H1 (cell line): ENCODE measurements at regions not wholly inside any gene's neighbourhood (a gene's known extent, or its start where the extent isn't known, plus 50 kb on each side); places are given as distances from the start of the nearest gene placed in this dataset.

Experiments used
- CTCF ChIA-PET: fragments of 300-600 bp; sonication (Branson Sonifier 250); formaldehyde crosslinking; loops from one replicate; lab custom pipeline; 2021; ENCODE audit not compliant: partially characterized antibody; lab: Charles Lee
- POLR2A ChIA-PET: fragments of 300-600 bp; sonication (Branson Sonifier 250); formaldehyde crosslinking; loops from one replicate; lab custom pipeline; 2021; ENCODE audit warnings: inconsistent platforms; ENCODE audit not compliant: partially characterized antibody; lab: Charles Lee
- DNase-seq, 2 experiments: peaks; one replicate each; pipeline versions ENCODE4 v3.0.0 to v3.0.0-alpha.2; 2010 to 2022; ENCODE audit warnings: low spot score in 2 of 2, low read depth in 1 of 2, mixed read lengths in 1 of 2
- FAIRE-seq: peaks from 2 replicates; lab custom pipeline; 2011; peaks lifted over from hg19 to GRCh38; lab: Jason Lieb, UNC
- H2AFZ ChIP-seq: 2 replicates; pipeline ENCODE4 v1.8.1; 2012; ENCODE audit warnings: low read length, inconsistent platforms
- H2AK5ac ChIP-seq: 2 replicates; pipeline ENCODE4 v1.6.1; 2013; ENCODE audit warnings: low read depth, low read length
- H2BK120ac ChIP-seq: replicated peaks from 2 replicates; pipeline ENCODE3; 2013; ENCODE audit warnings: low read depth, low read length, inconsistent platforms
- H2BK12ac ChIP-seq: 2 replicates; pipeline ENCODE4 v1.6.1; 2013; ENCODE audit warnings: low read depth, low read length
- H2BK15ac ChIP-seq: 2 replicates; pipeline ENCODE4 v1.6.1; 2013; ENCODE audit warnings: low read length
- H2BK20ac ChIP-seq: 2 replicates; pipeline ENCODE4 v1.6.1; 2013; ENCODE audit warnings: low read length
- H2BK5ac ChIP-seq: 2 replicates; pipeline ENCODE4 v1.6.1; 2013; ENCODE audit warnings: low read depth, low read length
- H3K14ac ChIP-seq: 2 replicates; pipeline ENCODE4 v1.6.1; 2013; ENCODE audit warnings: inconsistent platforms; ENCODE audit not compliant: insufficient read length
- H3K18ac ChIP-seq: 2 replicates; pipeline ENCODE4 v1.6.1; 2013; ENCODE audit warnings: low read length; ENCODE audit errors: extremely low read depth
- H3K23ac ChIP-seq: 2 replicates; pipeline ENCODE4 v1.6.1; 2013; ENCODE audit warnings: inconsistent platforms; ENCODE audit not compliant: insufficient read length
- H3K23me2 ChIP-seq: 2 replicates; pipeline ENCODE4 v1.6.1; 2013; ENCODE audit warnings: low read depth, low read length
- H3K27ac ChIP-seq: 2 replicates; pipeline ENCODE4 v1.6.1; 2011; ENCODE audit warnings: low read depth, low read length, inconsistent platforms
- H3K27me3 ChIP-seq, 4 experiments: replicated peaks in 1 of 4; 1 replicate in 1 of 4; 2 replicates in 3 of 4; pipeline versions ENCODE4 v1.6.1 to v1.8.1; 2011 to 2013; ENCODE audit warnings: low read length in 3 of 4, mild to moderate bottlenecking in 3 of 4, inconsistent platforms in 2 of 4, mixed read lengths in 2 of 4, moderate library complexity in 1 of 4; ENCODE audit not compliant: control insufficient read depth in 3 of 4, insufficient read depth in 3 of 4; ENCODE audit errors: extremely low read depth in 1 of 4
- H3K36me3 ChIP-seq, 4 experiments: 2 replicates each; pipeline versions ENCODE4 v1.6.1 to v1.8.1; 2011 to 2013; ENCODE audit warnings: mild to moderate bottlenecking in 4 of 4, low read length in 3 of 4, moderate library complexity in 2 of 4, control low read depth in 1 of 4, inconsistent platforms in 1 of 4; ENCODE audit not compliant: insufficient read depth in 4 of 4, control insufficient read depth in 2 of 4
- H3K4ac ChIP-seq: replicated peaks from 2 replicates; pipeline ENCODE3; 2013; ENCODE audit warnings: low read length, low read depth, mixed read lengths, inconsistent platforms; ENCODE audit not compliant: insufficient read length
- H3K4me1 ChIP-seq, 4 experiments: replicated peaks in 1 of 4; 1 replicate in 1 of 4; 2 replicates in 3 of 4; pipeline versions ENCODE4 v1.6.1 to v1.8.1; 2011 to 2013; ENCODE audit warnings: low read length in 3 of 4, inconsistent platforms in 2 of 4, mixed read lengths in 1 of 4; ENCODE audit not compliant: insufficient read depth in 4 of 4, control insufficient read depth in 3 of 4
- H3K4me2 ChIP-seq, 2 experiments: 2 replicates each; pipeline versions ENCODE4 v1.6.1 to v1.8.1; 2011 to 2013; ENCODE audit warnings: low read depth in 2 of 2, low read length in 2 of 2, control low read depth in 1 of 2, inconsistent platforms in 1 of 2, mild to moderate bottlenecking in 1 of 2; ENCODE audit not compliant: insufficient read depth in 1 of 2
- H3K4me3 ChIP-seq, 4 experiments: fragments of 200-600, 300-600 bp in 1 of 4; sonication (generic), shearing (Covaris generic), sonication (Bioruptor Twin) in 1 of 4; 2 replicates each; pipeline versions ENCODE4 v1.5.1 to v1.8.1; 2011 to 2016; ENCODE audit warnings: low read length in 4 of 4, low read depth in 3 of 4, control low read depth in 2 of 4, inconsistent platforms in 2 of 4, mild to moderate bottlenecking in 2 of 4, mixed read lengths in 1 of 4, moderate library complexity in 1 of 4; ENCODE audit not compliant: insufficient read depth in 2 of 4; ENCODE audit errors: extremely low read depth in 1 of 4
- H3K56ac ChIP-seq: replicated peaks from 2 replicates; pipeline ENCODE3; 2013; ENCODE audit warnings: low read depth, mild to moderate bottlenecking, mixed read lengths, low read length, inconsistent platforms; ENCODE audit not compliant: insufficient read length
- H3K79me1 ChIP-seq: 2 replicates; pipeline ENCODE4 v1.6.1; 2013; ENCODE audit warnings: low read depth, low read length, control low read depth
- H3K79me2 ChIP-seq, 2 experiments: 2 replicates each; pipeline versions ENCODE4 v1.6.1 to v1.8.1; 2012 to 2013; ENCODE audit warnings: low read length in 2 of 2, mild to moderate bottlenecking in 2 of 2, inconsistent platforms in 1 of 2; ENCODE audit not compliant: insufficient read depth in 2 of 2, control insufficient read depth in 1 of 2
- H3K9ac ChIP-seq, 4 experiments: replicated peaks in 1 of 4; 1 replicate in 1 of 4; 2 replicates in 3 of 4; pipeline versions ENCODE4 v1.6.1 to v1.8.1; 2011 to 2013; ENCODE audit warnings: low read depth in 3 of 4, low read length in 3 of 4, control low read depth in 2 of 4, mild to moderate bottlenecking in 2 of 4, moderate library complexity in 2 of 4, inconsistent platforms in 1 of 4; ENCODE audit errors: extremely low read depth in 1 of 4
- H3K9me3 ChIP-seq, 2 experiments: 2 replicates each; pipeline versions ENCODE4 v1.6.1 to v1.8.1; 2012 to 2013; ENCODE audit warnings: mild to moderate bottlenecking in 2 of 2, moderate library complexity in 2 of 2, control low read depth in 1 of 2, inconsistent platforms in 1 of 2, low read depth in 1 of 2, low read length in 1 of 2, mixed read lengths in 1 of 2; ENCODE audit not compliant: insufficient read depth in 2 of 2
- H4K20me1 ChIP-seq, 2 experiments: replicated peaks in 1 of 2; 2 replicates each; pipeline versions ENCODE3 to v1.8.1; 2011 to 2013; ENCODE audit warnings: inconsistent platforms in 2 of 2, low read length in 2 of 2, mild to moderate bottlenecking in 1 of 2; ENCODE audit not compliant: insufficient read depth in 2 of 2, control insufficient read depth in 1 of 2
- H4K5ac ChIP-seq: 2 replicates; pipeline ENCODE4 v1.6.1; 2013; ENCODE audit warnings: low read length, low read depth, mixed read lengths, inconsistent platforms; ENCODE audit not compliant: insufficient read length
- H4K8ac ChIP-seq: 2 replicates; pipeline ENCODE4 v1.8.0; 2013; ENCODE audit warnings: mild to moderate bottlenecking, moderate library complexity, low read length, inconsistent platforms; ENCODE audit not compliant: insufficient read depth; ENCODE audit errors: extremely low read depth
- H4K91ac ChIP-seq: replicated peaks from 2 replicates; pipeline ENCODE3; 2013; ENCODE audit warnings: low read length, mixed read lengths, inconsistent platforms; ENCODE audit not compliant: insufficient read length
- ZNF274 ChIP-seq: IDR thresholded peaks from 2 replicates; pipeline ENCODE4 v1.7.0; 2012; ENCODE audit warnings: low read length, borderline replicate concordance; ENCODE audit errors: extremely low read depth
- WGBS, 2 experiments: shearing (Covaris generic) in 1 of 2; methylation state at CpG; one replicate each; pipeline versions ENCODE4 v1.1.6 to v1.1.7; 2013 to 2015; ENCODE audit warnings: low lambda C conversion rate in 2 of 2, mixed read lengths in 2 of 2, inconsistent platforms in 1 of 2, low coverage in 1 of 2, missing lambda C conversion rate in 1 of 2; ENCODE audit not compliant: insufficient replicate concordance in 2 of 2, insufficient coverage in 1 of 2, insufficient read length in 1 of 2; ENCODE audit errors: extremely low coverage in 1 of 2, missing lambda C conversion rate in 1 of 2; 5-methylcytosine and 5-hydroxymethylcytosine counted together

DNA sequence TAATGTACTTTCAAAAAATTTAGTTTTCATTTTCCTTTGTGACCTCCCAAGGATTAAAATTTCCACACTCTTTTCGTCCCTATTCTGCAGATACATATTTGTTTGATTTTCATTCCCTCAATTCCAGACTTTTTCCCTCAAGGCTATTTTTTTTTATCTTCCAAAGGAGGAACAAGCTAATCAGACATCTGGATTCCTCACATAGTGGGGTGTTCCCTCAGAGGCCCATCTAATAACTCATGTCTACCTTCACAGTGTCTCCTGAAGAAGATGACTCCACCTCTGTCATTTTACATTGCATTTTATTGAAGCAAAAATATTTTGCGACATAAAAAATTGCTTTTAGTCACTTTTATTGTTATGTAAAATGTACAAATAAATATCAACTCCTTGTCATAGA is 122.2 kb downstream of the RFPL4B start:
- no peaks in the 10 kb centered on the region for H3K9me3 ChIP-seq
- DNase-seq (no peak), FAIRE-seq (no peak)
- H3K14ac ChIP-seq, result no peak overlapping the region
- no peak overlapping the region for H2BK12ac ChIP-seq
- no peaks in the 10 kb centered on the region for H3K36me3 ChIP-seq
- H2BK120ac ChIP-seq, result no peak overlapping the region
- H3K79me1 ChIP-seq, result no peaks in the 10 kb centered on the region
- peaks cover 0 to 1% (median 0%) of the 10 kb centered on the region in 4 experiments; a peak in 1 of 7 replicates for H3K27me3 ChIP-seq
- H2BK20ac ChIP-seq, result no peak overlapping the region
- no peak overlapping the region for H4K8ac ChIP-seq
- H2BK15ac ChIP-seq, result no peak overlapping the region
- H3K79me2 ChIP-seq, result no peaks in the 10 kb centered on the region
- H3K56ac ChIP-seq, result no peak overlapping the region
- ChIA-PET CTCF (no interaction called here), POLR2A (no interaction called here)
- no peak overlapping the region for H4K91ac ChIP-seq
- H2AK5ac ChIP-seq, result no peak overlapping the region
- WGBS, 2 experiments, result 88% methylated on average over 2 of the region's 2 CpGs; no CpG with 5 or more reads in 1 of the 2 experiments
- H3K4me1 ChIP-seq, result no peaks in the 10 kb centered on the region
- no peak overlapping the region for H3K9ac ChIP-seq
- no peak overlapping the region for H4K5ac ChIP-seq
- TF ChIP-seq ZNF274, result no peak
- H3K23me2 ChIP-seq, result no peaks in the 10 kb centered on the region
- no peak overlapping the region for H3K18ac ChIP-seq
- H3K23ac ChIP-seq, result no peak overlapping the region
- H4K20me1 ChIP-seq, result no peaks in the 10 kb centered on the region
- H2AFZ ChIP-seq, result no peak overlapping the region
- H3K4me3 ChIP-seq, result no peak overlapping the region
- no peak overlapping the region for H2BK5ac ChIP-seq
- H3K27ac ChIP-seq, result no peak overlapping the region
- H3K4me2 ChIP-seq, result no peak overlapping the region
- no peak overlapping the region for H3K4ac ChIP-seq
